ENCODE measurements at regions not wholly inside any gene's neighbourhood (a gene's known extent, or its start where the extent isn't known, plus 50 kb on each side); places are given as distances from the start of the nearest gene placed in this dataset.

DNA sequence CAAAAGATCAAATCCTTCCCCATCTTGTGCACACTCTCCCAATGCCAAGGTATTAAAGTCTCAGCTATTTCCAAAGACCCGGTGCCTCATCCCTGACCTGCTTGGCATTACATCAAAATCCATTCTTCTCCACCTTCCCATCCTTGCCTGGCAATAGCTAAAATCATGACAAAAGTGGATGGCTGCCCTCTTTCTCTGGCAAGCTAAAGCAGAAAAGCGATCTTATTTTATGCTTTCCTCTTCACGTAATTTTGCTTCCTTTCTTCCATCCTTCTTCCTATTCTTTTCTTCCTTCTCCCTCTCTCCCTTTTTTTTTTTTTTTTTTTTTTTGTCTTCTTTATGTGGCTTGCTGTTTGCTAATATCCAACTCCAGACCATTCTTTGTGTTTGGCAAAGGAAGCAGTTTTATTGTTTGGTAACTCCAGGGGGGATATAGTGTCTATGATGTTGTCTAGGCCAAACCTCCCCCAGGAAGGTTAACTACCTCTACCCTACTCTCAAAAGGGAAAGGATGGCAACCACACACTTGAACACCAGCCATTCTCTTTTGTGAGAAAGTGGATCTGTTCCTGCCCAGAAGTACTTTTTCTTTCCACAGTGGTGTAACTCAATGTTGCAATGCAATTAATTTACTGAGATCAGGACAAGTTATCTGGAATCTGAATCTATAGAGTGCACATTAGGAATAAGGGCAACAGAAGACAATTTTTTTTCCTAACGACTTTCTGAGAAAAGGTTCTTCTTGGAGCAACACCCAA lies 120.9 kb upstream of the TMEM161B start:
- Histone ChIP-seq H3K9me3 (ENCODE audit: control insufficient read depth in 2 of 2, low read length in 2 of 2) (no peaks in the 10 kb centered on the region), H3K4me1 (ENCODE audit: control insufficient read depth, insufficient read depth, low read length, poor library complexity, severe bottlenecking) (no peaks in the 10 kb centered on the region), H3K27ac (ENCODE audit: insufficient read depth, low read length, poor library complexity, severe bottlenecking) (no peak overlapping the region), H3K36me3 (ENCODE audit: control insufficient read depth, insufficient read depth, low read length) (no peaks in the 10 kb centered on the region), H3K27me3 (ENCODE audit: control insufficient read depth, insufficient read depth, low read length) (no peaks in the 10 kb centered on the region), H3K4me3 (ENCODE audit: low read depth, low read length) (no peak overlapping the region)
- Mint-ChIP-seq H3K4me3 (no peak overlapping the region), H3K27me3 (peaks cover 11% of the 10 kb centered on the region), H3K36me3 (no peaks in the 10 kb centered on the region), H3K4me1 (peaks cover 0 to 2% (median 0%) of the 10 kb centered on the region in 4 donors), H3K27ac (no peak overlapping the region), H3K9me3 (peaks cover 0 to 6% (median 0%) of the 10 kb centered on the region in 7 donors)
- no peak for DNase-seq
- ATAC-seq (ENCODE audit: low read depth in 2 of 2) = no peak

DNA sequence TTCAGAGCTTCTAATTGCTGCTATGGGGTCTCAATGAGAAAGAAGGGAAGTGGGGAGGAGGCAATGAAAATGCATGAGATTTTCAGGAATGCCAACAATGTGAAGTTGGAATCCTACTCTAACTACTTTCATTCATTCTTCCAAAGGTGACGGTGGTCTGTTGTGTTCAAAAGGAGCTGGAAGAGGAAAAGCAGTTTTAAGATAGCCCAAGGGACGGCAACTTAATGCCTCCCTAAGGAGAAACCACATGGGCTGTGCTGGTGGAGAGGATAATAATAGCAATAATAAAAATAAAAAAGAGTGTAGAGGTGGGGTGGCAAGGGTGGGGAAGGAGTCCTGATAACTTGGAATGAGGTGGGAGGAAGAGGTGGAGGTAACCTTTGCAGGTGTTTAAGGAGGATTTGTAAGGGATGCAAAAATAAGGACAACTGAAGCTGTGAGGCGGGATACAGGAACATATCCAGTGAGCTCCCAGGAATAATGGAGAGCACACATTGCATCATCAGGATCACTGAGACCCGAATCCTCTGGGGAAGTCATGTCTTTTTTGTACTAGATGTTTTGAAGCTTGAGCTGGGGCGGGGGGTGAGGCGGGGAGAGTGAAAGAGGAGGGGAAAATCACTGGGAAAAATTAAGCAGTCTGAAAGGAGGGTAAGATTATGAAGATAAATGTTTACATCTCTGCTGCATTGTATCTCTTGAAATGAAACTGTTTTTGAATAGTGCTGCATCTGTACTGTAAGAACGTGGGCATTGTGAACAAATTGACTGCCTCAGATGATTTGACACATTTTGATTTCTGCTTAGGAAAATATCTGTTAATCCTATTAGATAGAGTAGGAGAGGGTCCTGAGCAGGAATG lies 120.1 kb upstream of the TMEM161B start:
- no peaks in the 10 kb centered on the region for H3K9me3 ChIP-seq (ENCODE audit: control insufficient read depth in 2 of 2, low read length in 2 of 2)

DNA sequence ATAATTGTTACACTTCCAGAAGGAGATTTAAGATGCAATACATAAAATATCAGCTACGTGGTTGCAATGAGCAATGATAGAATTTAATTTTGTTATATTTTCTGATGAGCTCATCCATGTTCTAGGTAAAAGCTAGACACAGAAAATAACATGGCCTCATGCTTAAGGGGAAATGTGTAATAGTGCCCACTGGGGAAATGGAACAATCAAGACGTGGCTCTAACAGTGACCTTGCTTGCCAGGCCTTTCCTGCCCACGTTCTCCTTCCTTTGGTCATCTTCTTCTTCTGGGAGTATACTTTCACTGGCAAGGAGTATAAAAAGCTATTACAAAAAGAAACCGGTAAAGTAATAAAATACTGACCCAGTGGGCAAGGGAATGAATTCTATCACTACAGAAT lies 116.2 kb upstream of the TMEM161B start:
- H3K27me3 ChIP-seq (ENCODE audit: control insufficient read depth, insufficient read depth, low read length) = no peaks in the 10 kb centered on the region
- H3K36me3 Mint-ChIP-seq = no peaks in the 10 kb centered on the region
- peaks cover 0 to 2% (median 0%) of the 10 kb centered on the region in 4 donors for H3K4me1 Mint-ChIP-seq
- no peaks in the 10 kb centered on the region for H3K4me1 ChIP-seq (ENCODE audit: control insufficient read depth, insufficient read depth, low read length, poor library complexity, severe bottlenecking)
- no peaks in the 10 kb centered on the region for H3K9me3 ChIP-seq (ENCODE audit: control insufficient read depth in 2 of 2, low read length in 2 of 2)
- H3K4me3 Mint-ChIP-seq = no peak overlapping the region
- H3K27ac Mint-ChIP-seq = no peak overlapping the region
- H3K27ac ChIP-seq (ENCODE audit: insufficient read depth, low read length, poor library complexity, severe bottlenecking) = no peak overlapping the region
- H3K27me3 Mint-ChIP-seq = peaks cover 5% of the 10 kb centered on the region
- no peak overlapping the region for H3K4me3 ChIP-seq (ENCODE audit: low read depth, low read length)
- DNase-seq (no peak), ATAC-seq (ENCODE audit: low read depth in 2 of 2) (no peak)
- peaks cover 0 to 6% (median 0%) of the 10 kb centered on the region in 7 donors for H3K9me3 Mint-ChIP-seq
- H3K36me3 ChIP-seq (ENCODE audit: control insufficient read depth, insufficient read depth, low read length) = no peaks in the 10 kb centered on the region

More for the DNA sequence above, 120.1 kb upstream of the TMEM161B start:
- ATAC-seq (ENCODE audit: low read depth in 2 of 2) (no peak), DNase-seq (no peak)
- Mint-ChIP-seq H3K4me3 (no peak overlapping the region), H3K4me1 (peaks cover 0 to 2% (median 0%) of the 10 kb centered on the region in 4 donors), H3K9me3 (peaks cover 0 to 6% (median 0%) of the 10 kb centered on the region in 7 donors), H3K27ac (no peak overlapping the region), H3K27me3 (peaks cover 5% of the 10 kb centered on the region), H3K36me3 (no peaks in the 10 kb centered on the region)
- no peak overlapping the region for H3K27ac ChIP-seq (ENCODE audit: insufficient read depth, low read length, poor library complexity, severe bottlenecking)
- no peaks in the 10 kb centered on the region for H3K27me3 ChIP-seq (ENCODE audit: control insufficient read depth, insufficient read depth, low read length)
- no peaks in the 10 kb centered on the region for H3K36me3 ChIP-seq (ENCODE audit: control insufficient read depth, insufficient read depth, low read length)
- no peak overlapping the region for H3K4me3 ChIP-seq (ENCODE audit: low read depth, low read length)
- no peaks in the 10 kb centered on the region for H3K4me1 ChIP-seq (ENCODE audit: control insufficient read depth, insufficient read depth, low read length, poor library complexity, severe bottlenecking)

DNA sequence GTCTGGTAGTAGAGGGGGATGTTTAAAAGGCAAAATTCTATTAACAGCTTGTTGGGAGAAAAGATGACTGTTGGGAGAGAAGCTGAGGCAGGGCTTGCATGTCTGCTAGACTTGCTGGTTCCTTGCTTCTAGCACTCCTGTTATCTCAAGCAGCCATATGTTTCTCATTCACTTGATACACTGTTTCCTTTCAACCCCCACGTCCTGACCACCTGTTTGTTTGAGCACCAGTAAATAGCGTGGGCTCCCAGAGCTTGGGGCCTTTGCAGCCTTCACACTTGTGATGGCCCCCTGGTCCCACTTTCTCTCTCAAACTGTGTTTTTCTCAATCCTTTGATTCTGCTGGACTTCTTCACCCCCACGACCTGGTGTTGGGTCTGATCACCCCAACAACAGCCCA lies 111.7 kb upstream of the TMEM161B start:
- H3K27me3 Mint-ChIP-seq = peaks cover 12% of the 10 kb centered on the region
- H3K4me1 Mint-ChIP-seq = no peaks in the 10 kb centered on the region
- no peak overlapping the region for H3K27ac Mint-ChIP-seq
- ATAC-seq (ENCODE audit: low read depth in 2 of 2) (no peak), DNase-seq (no peak)
- H3K36me3 ChIP-seq (ENCODE audit: control insufficient read depth, insufficient read depth, low read length) = no peaks in the 10 kb centered on the region
- peaks cover 0 to 4% (median 0%) of the 10 kb centered on the region in 7 donors for H3K9me3 Mint-ChIP-seq
- no peak overlapping the region for H3K4me3 Mint-ChIP-seq
- H3K4me3 ChIP-seq (ENCODE audit: low read depth, low read length) = no peak overlapping the region
- no peaks in the 10 kb centered on the region for H3K4me1 ChIP-seq (ENCODE audit: control insufficient read depth, insufficient read depth, low read length, poor library complexity, severe bottlenecking)
- no peaks in the 10 kb centered on the region for H3K36me3 Mint-ChIP-seq
- no peaks in the 10 kb centered on the region for H3K27me3 ChIP-seq (ENCODE audit: control insufficient read depth, insufficient read depth, low read length)
- H3K9me3 ChIP-seq (ENCODE audit: control insufficient read depth in 2 of 2, low read length in 2 of 2) = no peaks in the 10 kb centered on the region
- no peak overlapping the region for H3K27ac ChIP-seq (ENCODE audit: insufficient read depth, low read length, poor library complexity, severe bottlenecking)

DNA sequence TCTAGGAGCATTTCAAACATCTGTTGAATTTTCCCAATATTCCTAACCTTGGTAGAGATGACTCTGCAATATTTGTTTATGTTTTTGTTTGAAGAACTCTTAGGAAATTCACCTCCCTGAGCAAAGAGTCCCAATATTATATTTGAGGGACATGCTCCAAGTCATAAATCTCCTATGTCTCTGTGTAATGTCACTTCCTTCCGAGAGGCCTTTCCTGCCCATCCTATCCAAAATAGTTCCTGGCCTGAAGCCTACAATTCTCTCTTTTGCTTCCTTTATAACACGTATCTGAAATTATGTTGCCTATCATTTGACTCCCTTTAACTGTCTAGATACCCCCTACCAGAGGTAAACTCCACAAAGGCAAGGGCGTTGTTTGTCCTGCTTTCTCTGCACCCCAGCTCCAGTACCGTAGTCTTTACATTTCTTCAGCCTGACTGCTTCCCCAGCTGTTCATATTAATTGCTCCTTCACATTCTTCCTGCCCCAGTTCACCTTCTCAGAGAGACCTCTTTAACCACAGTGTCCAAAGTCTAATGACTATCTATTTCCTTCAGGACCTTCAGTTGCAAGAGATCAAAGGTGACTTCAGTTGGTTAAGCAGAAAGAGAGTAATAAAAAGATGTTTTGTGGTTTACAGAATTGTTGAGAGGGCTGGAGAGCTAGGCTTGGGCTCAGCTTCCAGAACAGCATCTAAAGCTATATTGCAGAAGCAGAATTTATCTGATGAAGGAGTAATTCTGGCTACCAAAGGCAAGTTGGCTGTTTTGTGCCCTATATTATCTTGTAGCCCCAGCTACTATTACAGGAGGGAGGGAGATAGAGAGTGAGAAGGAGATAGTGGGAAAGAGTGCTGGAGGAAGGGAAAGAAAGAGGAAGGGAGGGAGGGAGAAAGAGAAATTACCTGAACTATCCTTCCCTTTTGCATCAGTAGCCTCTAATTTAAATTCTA lies 109.3 kb upstream of the TMEM161B start:
- Histone ChIP-seq H3K9me3 (ENCODE audit: control insufficient read depth in 2 of 2, low read length in 2 of 2) (no peaks in the 10 kb centered on the region), H3K4me3 (ENCODE audit: low read depth, low read length) (no peak overlapping the region), H3K27ac (ENCODE audit: insufficient read depth, low read length, poor library complexity, severe bottlenecking) (no peak overlapping the region), H3K36me3 (ENCODE audit: control insufficient read depth, insufficient read depth, low read length) (no peaks in the 10 kb centered on the region), H3K4me1 (ENCODE audit: control insufficient read depth, insufficient read depth, low read length, poor library complexity, severe bottlenecking) (no peaks in the 10 kb centered on the region), H3K27me3 (ENCODE audit: control insufficient read depth, insufficient read depth, low read length) (no peaks in the 10 kb centered on the region)
- Mint-ChIP-seq H3K27ac (no peak overlapping the region), H3K4me3 (no peak overlapping the region), H3K4me1 (peaks cover 0 to 3% (median 0%) of the 10 kb centered on the region in 4 donors), H3K27me3 (peaks cover 8% of the 10 kb centered on the region), H3K36me3 (no peaks in the 10 kb centered on the region), H3K9me3 (peaks cover 0 to 5% (median 3%) of the 10 kb centered on the region in 7 donors)
- DNase-seq (no peak), ATAC-seq (ENCODE audit: low read depth in 2 of 2) (no peak)

DNA sequence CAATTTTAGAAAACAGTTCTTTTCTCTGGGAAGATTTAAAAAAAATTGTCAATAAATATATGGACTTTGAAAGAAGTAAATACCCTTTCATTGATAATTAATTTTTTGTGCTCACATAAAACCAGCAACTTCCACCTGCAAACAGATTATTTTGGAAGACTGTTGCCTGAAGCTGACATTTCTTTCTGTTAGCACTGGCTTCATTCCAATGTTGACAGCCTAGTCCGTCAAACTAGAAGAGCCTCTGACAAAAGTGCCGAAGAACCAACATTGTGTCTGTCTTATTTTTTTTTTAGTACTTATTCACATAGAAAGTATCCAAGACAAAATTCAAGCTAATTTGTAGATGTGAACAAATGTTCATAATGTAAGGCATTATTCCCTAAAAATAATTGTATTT lies 108.6 kb upstream of the TMEM161B start:
- Histone ChIP-seq H3K27me3 (ENCODE audit: control insufficient read depth, insufficient read depth, low read length) (no peaks in the 10 kb centered on the region), H3K36me3 (ENCODE audit: control insufficient read depth, insufficient read depth, low read length) (no peaks in the 10 kb centered on the region), H3K4me1 (ENCODE audit: control insufficient read depth, insufficient read depth, low read length, poor library complexity, severe bottlenecking) (no peaks in the 10 kb centered on the region), H3K9me3 (ENCODE audit: control insufficient read depth in 2 of 2, low read length in 2 of 2) (no peaks in the 10 kb centered on the region), H3K4me3 (ENCODE audit: low read depth, low read length) (no peak overlapping the region), H3K27ac (ENCODE audit: insufficient read depth, low read length, poor library complexity, severe bottlenecking) (no peak overlapping the region)
- Mint-ChIP-seq H3K36me3 (no peaks in the 10 kb centered on the region), H3K4me3 (no peak overlapping the region), H3K27ac (no peak overlapping the region), H3K4me1 (peaks cover 0 to 3% (median 0%) of the 10 kb centered on the region in 4 donors), H3K9me3 (peaks cover 0 to 5% (median 3%) of the 10 kb centered on the region in 7 donors), H3K27me3 (peaks cover 8% of the 10 kb centered on the region)
- DNase-seq = no peak
- ATAC-seq (ENCODE audit: low read depth in 2 of 2) = no peak

DNA sequence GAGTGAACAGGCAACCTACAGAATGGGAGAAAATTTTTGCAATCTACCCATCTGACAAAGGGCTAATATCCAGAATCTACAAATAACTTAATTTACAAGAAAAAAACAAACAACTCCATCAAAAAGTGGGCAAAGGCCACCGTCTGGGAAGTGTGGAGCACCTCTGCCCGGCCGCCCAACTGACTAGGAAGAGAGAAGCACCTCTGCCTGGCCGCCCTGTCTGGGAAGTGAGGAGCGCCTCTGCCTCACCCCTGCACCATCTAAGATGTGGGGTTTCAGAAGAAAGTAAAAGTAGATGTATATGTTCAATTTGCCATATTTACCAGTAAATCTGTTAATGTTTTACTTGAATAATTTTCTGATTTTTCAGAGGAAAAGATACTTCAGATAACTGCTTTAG lies 108.1 kb upstream of the TMEM161B start:
- ATAC-seq (ENCODE audit: low read depth in 2 of 2) = no peak
- Histone ChIP-seq H3K4me1 (ENCODE audit: control insufficient read depth, insufficient read depth, low read length, poor library complexity, severe bottlenecking) (no peaks in the 10 kb centered on the region), H3K36me3 (ENCODE audit: control insufficient read depth, insufficient read depth, low read length) (no peaks in the 10 kb centered on the region), H3K27ac (ENCODE audit: insufficient read depth, low read length, poor library complexity, severe bottlenecking) (no peak overlapping the region), H3K4me3 (ENCODE audit: low read depth, low read length) (no peak overlapping the region), H3K9me3 (ENCODE audit: control insufficient read depth in 2 of 2, low read length in 2 of 2) (no peaks in the 10 kb centered on the region), H3K27me3 (ENCODE audit: control insufficient read depth, insufficient read depth, low read length) (no peaks in the 10 kb centered on the region)
- no peak for DNase-seq
- H3K27ac Mint-ChIP-seq = no peak overlapping the region
- H3K27me3 Mint-ChIP-seq = peaks cover 8% of the 10 kb centered on the region
- H3K4me1 Mint-ChIP-seq = peaks cover 0 to 3% (median 0%) of the 10 kb centered on the region in 4 donors
- no peak overlapping the region for H3K4me3 Mint-ChIP-seq
- peaks cover 0 to 5% (median 2%) of the 10 kb centered on the region in 7 donors for H3K9me3 Mint-ChIP-seq
- no peaks in the 10 kb centered on the region for H3K36me3 Mint-ChIP-seq
